Stimulated activated CD8-positive, alpha-beta memory T cell treated with anti-CD3 and anti-CD28 coated beads, Interleukin-12 subunit alpha, Interleukin-12 subunit beta, amount 100 ng/mL, for 24 hours (primary cell): ENCODE measurements at regions not wholly inside any gene's neighbourhood (a gene's known extent, or its start where the extent isn't known, plus 50 kb on each side); places are given as distances from the start of the nearest gene placed in this dataset.

ENCODE experiments used
- DNase-seq: peaks from one replicate; pipeline ENCODE4 v3.0.0-alpha.2; 2020; ENCODE audit errors: extremely low read depth

GRCh38 chr22:48319321-48320047 is 1508.2 kb downstream of the BRD1 start:
- no peak for DNase-seq

GRCh38 chr22:48318575-48319320 is 1508.9 kb downstream of the BRD1 start:
- no peak for DNase-seq

GRCh38 chr22:48318173-48318572 is 1509.5 kb downstream of the BRD1 start:
- DNase-seq: no peak

GRCh38 chr22:48316257-48317250 is 1511.1 kb downstream of the BRD1 start:
- no peak for DNase-seq

GRCh38 chr22:48315439-48316256 is 1512.0 kb downstream of the BRD1 start:
- no peak for DNase-seq

GRCh38 chr22:48314073-48314472 is 1513.6 kb downstream of the BRD1 start:
- no peak for DNase-seq

GRCh38 chr22:48313175-48313830 is 1514.4 kb downstream of the BRD1 start:
- no peak for DNase-seq

GRCh38 chr22:48310740-48311139 is 1516.9 kb downstream of the BRD1 start:
- DNase-seq: no peak

GRCh38 chr22:48310289-48310688 is 1517.4 kb downstream of the BRD1 start:
- no peak for DNase-seq

GRCh38 chr22:48309836-48310235 is 1517.8 kb downstream of the BRD1 start:
- no peak for DNase-seq

- no peak for DNase-seq
These were observed 1518.5 kb downstream of the BRD1 start for GRCh38 chr22:48309115-48309705.

- no peak for DNase-seq
These were observed 1519.7 kb downstream of the BRD1 start for GRCh38 chr22:48307931-48308330.

- DNase-seq: no peak
These were observed 1520.7 kb downstream of the BRD1 start for GRCh38 chr22:48306785-48307510.

GRCh38 chr22:48306284-48306683 is 1521.4 kb downstream of the BRD1 start:
- no peak for DNase-seq

- no peak for DNase-seq
These were observed 1521.9 kb downstream of the BRD1 start for GRCh38 chr22:48305726-48306235.

- no peak for DNase-seq
These were observed 1524.3 kb downstream of the BRD1 start for GRCh38 chr22:48303369-48303725.

- no peak for DNase-seq
These were observed 1524.9 kb downstream of the BRD1 start for GRCh38 chr22:48302657-48303368.

GRCh38 chr22:48301908-48302307 is 1525.8 kb downstream of the BRD1 start:
- DNase-seq: no peak

- no peak for DNase-seq
These were observed 1526.3 kb downstream of the BRD1 start for GRCh38 chr22:48301421-48301820.
